22Rv1 (cell line): ENCODE measurements at regions not wholly inside any gene's neighbourhood (a gene's known extent, or its start where the extent isn't known, plus 50 kb on each side); places are given as distances from the start of the nearest gene placed in this dataset.
"Not testable (repeated sequence)": the region's sequence is repeated elsewhere in the genome, so short reads cannot be mapped to it uniquely, and the experiment has no call there.

Experiments
- H3K27ac ChIP-seq: fragments of 450-650 bp; 2 replicates; pipeline ENCODE4 v1.5.1; 2017
- CTCF ChIP-seq: fragments of 450-650 bp; IDR thresholded peaks from 2 replicates; pipeline ENCODE4 v1.5.1; 2017; ENCODE audit warnings: mild to moderate bottlenecking
- ZFX ChIP-seq: fragments of 450-650 bp; IDR thresholded peaks from 2 replicates; pipeline ENCODE4 v1.6.1; 2017; ENCODE audit warnings: antibody characterized with exemption, borderline replicate concordance

GRCh38 chr4:19021617-19022016 lies 1000.1 kb upstream of the LCORL start:
- TF ChIP-seq CTCF (no peak), ZFX (no peak)
- no peak overlapping the region for H3K27ac ChIP-seq

- H3K27ac ChIP-seq = not testable (repeated sequence)
Observed at GRCh38 chr4:19016550-19016949, 995.0 kb upstream of the LCORL start.

GRCh38 chr4:19014594-19014993 lies 993.0 kb upstream of the LCORL start:
- H3K27ac ChIP-seq = no peak overlapping the region
- TF ChIP-seq CTCF (no peak), ZFX (no peak)

GRCh38 chr4:19010761-19011160 lies 989.2 kb upstream of the LCORL start:
- TF ChIP-seq CTCF = no peak
- no peak for TF ChIP-seq ZFX

GRCh38 chr4:19009881-19010280 lies 988.3 kb upstream of the LCORL start:
- no peak overlapping the region for H3K27ac ChIP-seq
- TF ChIP-seq CTCF = no peak
- no peak for TF ChIP-seq ZFX

More at GRCh38 chr4:19010761-19011160, 989.2 kb upstream of the LCORL start:
- H3K27ac ChIP-seq = no peak overlapping the region

GRCh38 chr4:19005211-19005610 lies 983.7 kb upstream of the LCORL start:
- TF ChIP-seq ZFX (no peak), CTCF (no peak)

GRCh38 chr4:19002170-19002569 lies 980.6 kb upstream of the LCORL start:
- no peak overlapping the region for H3K27ac ChIP-seq
- no peak for TF ChIP-seq ZFX
- TF ChIP-seq CTCF = no peak

More at GRCh38 chr4:19005211-19005610, 983.7 kb upstream of the LCORL start:
- no peak overlapping the region for H3K27ac ChIP-seq

- H3K27ac ChIP-seq = no peak overlapping the region
- TF ChIP-seq ZFX (no peak), CTCF (no peak)
Observed at GRCh38 chr4:18999595-18999994, 978.0 kb upstream of the LCORL start.
